HG03439 (cell line): ENCODE measurements at regions not wholly inside any gene's neighbourhood (a gene's known extent, or its start where the extent isn't known, plus 50 kb on each side); places are given as distances from the start of the nearest gene placed in this dataset.

Experiments used
- ATAC-seq: cut with Tn5 transposase; IDR thresholded peaks from one replicate; pipeline ENCODE4 v1.9.1; 2021; ENCODE audit warnings: mild to moderate bottlenecking, moderate library complexity; ENCODE audit not compliant: unreplicated experiment

DNA sequence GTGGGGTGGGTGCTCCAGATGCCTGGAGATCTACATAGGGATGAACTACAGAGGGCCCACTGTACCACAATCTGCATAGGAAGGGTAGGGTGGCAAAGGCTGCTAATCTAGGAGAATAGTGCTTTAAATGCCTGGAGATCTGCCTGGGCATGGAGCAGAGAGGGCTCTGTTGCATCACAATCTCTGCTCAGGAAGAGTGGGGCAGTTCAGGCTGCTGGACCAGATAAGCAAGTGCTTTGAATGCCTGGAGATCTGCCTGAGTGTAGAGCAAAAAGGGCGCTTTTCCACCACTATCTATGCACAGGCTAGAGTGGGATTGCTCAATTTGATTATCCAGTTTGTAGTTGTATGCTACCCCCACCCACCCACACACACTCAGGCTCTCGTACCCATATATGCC, 886.3 kb upstream of the SEL1L start:
- ATAC-seq: no peak

DNA sequence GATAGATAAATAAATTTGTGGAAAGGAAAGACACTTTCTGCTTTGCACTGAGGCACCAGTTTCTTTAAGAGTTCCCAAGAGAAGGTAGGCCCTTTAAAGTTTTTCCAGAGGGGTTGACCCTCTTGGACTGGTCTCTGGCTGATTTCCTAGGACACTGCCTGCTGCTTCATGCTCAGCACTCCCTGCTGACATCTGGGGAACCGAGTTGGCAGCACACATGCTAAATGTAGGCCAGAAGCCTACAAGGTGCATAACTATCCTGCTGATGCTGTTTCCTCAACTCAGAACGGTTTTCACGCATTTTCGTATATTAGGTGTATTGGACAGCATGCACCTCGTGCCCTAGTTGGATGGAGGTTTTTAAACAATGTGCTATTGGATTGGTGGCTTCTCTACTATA, 887.2 kb upstream of the SEL1L start:
- ATAC-seq: no peak

DNA sequence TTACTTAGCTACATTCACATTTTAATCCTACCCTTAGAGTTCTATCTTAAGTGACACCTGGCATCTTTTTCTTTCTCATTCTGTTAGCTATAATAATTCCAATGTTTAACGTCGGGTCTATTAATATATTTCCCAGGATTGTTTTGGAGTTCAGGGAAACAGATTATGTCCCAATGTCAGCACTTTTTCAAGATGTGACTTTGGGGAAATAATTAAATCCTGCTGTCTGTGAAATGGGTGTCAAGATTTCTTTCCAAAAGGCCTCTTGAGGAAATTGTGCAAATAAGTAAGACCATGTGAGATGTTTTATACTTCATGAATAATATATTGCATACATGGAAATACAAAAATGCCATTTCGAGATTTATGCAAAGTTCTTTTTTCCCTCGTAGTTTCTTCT, 887.6 kb upstream of the SEL1L start:
- no peak for ATAC-seq

DNA sequence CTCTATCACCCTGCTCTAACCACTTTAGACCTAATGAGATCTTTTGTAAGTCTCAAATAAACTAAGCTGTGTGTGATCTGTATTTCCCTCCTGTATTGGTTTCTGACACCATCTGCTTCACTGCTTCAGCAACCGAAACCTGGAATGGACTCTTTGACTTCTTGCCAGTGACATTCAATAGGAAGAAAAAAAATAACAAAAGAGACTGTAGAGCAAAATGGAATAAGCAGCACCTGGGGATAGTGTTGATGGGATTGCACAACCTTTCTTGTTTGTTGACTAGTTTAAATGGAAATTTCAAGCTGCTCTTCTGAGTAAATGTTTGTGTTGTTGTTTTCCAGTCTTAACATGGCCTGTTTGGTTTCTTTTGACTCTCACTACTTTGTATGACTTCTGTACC, 888.6 kb upstream of the SEL1L start:
- ATAC-seq: no peak

DNA sequence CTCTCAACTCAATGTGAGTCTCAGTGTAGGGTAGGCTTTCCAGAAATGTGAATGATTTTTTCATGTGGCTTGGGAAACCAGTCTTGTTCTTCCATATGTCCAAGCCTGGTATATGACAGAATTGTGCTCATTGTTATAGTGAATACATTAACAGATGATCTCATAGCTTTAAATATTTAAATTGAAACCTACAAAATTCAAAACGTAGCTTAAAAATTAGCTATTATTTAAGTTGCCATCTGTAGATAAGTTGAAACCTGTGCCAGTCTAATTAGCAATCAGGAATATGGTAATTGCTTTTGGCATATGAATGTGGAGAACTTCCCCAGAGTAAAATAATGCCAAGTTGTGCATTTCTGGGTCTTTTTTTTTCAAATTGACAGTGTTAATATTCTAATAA, 891.6 kb upstream of the SEL1L start:
- ATAC-seq: no peak

- no peak for ATAC-seq
Measured at GRCh38 chr14:82431031-82431430, 897.4 kb upstream of the SEL1L start.

DNA sequence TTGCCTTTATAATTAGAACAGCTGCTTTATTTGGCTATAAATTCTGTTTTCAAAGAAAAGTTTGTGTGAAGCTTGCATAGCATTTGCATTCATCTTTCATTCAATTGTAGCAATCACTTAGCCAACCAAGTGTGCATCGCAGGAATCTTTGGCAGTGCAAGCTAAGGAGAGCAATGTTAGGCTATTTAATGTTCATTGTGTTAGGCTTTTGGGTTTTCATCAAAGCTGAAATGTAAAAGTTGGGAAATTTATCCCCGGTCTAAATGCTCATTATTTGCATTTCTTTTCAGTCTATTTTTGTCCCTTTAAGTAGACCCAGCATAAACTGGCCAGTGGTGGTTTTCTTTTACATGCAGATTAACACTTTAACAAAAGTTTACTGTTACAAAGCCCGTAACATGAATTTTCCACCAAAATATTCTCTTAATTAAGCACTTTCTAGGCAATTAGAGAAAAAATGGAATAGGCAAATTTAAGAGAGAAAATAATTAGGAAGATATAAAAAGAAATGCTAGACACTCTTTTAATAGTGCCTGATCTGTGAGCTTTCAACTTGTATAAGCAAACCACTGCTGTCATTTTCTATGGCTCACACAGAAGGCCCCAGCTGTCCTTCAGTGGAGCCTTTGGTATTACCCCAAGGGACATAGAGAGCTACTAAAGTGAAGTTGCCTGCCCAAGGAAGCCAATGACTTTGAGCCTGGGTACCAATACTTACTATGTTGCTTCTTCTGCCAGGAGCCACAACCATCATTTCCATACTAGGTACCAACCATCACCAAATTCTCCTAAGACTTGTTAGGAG, 898.9 kb upstream of the SEL1L start:
- ATAC-seq: no peak

DNA sequence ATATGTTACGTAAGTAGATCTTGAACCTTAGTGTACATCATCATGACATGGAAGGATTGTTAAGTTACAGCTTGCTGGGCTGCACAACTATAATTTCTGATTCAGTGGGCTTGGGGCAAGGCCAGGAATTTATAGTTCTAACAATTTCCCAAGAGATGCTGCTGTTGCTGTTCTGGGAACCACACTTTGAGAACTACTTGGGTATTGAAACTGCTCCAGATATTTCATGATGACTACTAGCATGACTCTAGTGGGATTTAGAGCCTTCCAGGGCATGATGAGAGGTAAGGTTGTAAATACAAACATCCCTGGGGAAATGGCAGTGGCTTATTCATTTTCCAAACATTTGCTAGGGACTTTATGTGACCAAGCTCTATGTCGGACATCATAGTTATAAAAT, 904.8 kb upstream of the SEL1L start:
- ATAC-seq: no peak

GRCh38 chr14:82441270-82441669, 907.6 kb upstream of the SEL1L start:
- no peak for ATAC-seq

DNA sequence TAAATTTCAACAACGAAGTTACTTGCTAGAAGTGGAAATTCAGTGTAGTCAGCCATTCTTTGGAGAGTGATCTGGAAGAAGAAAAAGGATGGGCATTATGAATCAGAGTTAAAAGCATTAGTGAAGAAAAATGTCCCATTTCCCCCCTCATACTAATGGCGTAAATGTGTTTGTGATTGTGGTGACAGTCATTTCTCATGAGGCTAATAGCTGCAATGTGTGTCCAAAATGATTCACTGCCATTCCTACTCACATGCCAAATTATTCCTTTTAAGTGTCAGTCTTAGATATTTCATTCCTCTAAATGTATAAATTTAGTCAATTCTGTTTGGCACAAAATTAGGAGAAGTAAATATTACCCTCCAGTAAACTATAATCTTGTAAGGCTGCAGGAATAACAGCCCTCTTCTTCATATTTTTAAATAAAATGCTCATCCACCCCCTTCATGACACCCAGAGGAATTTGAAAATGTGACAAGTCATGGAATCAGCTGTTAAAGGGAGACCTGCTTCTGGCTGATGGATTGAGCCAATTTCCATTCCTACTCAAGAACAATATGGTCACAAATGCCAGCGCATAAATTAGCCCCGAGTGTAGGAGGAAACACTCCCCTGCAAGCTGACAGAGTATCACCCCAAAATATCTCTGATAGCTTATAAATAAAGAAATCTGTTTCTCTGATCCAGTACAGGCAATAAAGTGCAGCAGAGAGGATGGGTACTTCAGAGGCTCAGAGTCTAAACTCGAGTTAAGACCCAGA, 912.3 kb upstream of the SEL1L start:
- ATAC-seq: no peak

DNA sequence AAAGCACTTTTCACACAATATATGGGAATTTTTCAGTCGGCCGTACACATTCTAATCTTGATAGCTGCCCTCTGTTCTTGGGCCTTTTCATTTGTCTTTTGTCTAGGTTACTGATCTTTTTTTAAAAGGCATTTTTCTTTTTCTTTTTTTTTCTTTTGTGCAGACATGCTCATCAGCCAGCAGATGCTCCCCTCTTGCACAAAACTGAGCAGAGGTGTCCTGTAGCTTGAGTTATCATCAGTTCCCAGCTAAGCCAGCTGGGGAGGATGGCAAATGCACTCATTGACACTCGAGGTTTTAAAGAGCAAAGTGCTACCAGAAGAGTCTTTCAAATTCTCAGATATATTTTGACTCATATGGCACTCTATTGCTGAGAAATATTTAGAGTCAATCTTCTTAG, 913.9 kb upstream of the SEL1L start:
- ATAC-seq: no peak

DNA sequence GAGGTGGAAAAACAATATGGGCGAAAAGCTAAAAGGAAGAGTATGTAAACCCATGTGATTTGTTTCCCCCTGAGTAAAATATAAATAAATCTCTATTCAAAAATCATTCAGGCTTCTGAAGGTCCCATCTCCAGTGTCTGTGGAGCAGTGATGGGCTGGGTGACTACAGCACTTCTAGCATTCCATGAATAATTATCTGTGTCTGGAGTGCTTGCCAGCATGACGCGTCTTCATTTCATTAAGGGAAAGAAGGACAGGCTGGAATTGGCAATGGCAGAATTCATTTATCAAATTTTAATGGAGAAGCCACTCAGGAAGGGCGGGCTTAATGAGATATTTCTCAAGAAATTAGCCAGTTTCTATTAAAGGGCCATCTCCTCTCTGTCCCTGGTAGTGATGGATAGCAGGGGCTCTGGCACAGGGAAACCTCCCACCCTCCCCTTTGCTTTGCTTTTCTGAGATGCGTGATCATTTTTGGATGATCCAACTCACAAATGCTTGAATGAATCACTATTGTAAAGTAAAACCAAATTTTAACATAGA, 916.3 kb upstream of the SEL1L start:
- ATAC-seq: no peak

DNA sequence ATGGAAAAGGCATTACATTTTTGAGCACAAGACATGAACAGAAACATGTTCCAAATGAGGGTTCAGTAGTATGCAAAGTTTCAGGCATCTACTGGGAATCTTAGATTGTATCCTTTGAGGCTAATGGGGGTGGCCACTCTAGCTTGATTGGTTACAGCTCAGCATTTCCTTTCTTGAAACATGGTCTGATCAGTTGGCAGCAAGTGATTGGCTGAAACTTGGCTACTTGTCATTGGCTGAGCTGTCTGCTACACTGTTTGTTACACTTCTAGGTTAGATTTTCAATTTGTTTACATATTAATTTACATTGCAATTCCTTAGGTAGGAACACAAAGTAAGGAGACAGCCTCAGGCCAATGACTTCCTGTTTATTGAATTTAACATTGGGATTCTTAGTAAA, 918.0 kb upstream of the SEL1L start:
- ATAC-seq: no peak

- ATAC-seq: no peak
Measured at GRCh38 chr14:82482345-82482744, 948.7 kb upstream of the SEL1L start.

DNA sequence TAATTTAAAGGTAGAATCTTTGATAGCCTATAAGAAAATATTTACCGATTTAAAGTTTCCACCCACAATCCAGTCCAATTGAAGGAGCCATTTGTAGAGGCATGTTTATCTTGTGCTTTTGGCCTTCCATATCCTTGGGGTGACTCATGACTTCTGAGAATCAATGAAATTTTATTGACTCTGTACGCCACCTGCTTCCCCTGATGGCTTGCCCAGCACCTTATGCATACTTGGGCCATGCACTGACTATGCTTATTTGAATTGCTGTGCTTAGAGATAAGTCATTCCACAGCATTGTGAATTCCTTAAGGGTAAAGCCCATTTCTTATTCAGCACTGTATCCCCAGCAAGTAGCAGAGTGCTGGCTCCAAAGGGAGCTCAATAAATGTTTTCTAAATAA, 954.8 kb upstream of the SEL1L start:
- ATAC-seq: no peak

DNA sequence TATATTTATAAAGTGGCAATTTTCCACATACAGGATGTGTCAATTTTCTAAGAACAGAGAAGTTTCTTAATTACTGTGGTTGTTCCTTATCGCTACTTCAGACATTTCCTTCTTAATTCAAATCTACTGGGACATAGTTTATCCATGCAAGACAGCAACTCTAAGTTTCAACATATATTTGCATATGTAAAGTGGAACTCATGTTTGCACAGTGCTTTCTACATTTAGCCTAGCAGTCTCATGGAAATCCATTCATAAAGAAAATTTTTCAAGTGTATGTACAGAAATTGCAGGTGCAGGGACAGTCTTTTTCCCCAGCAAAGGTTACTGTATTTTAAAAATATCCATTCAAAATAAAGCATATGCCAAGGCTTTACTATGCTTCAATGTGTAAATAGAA, 956.7 kb upstream of the SEL1L start:
- no peak for ATAC-seq

DNA sequence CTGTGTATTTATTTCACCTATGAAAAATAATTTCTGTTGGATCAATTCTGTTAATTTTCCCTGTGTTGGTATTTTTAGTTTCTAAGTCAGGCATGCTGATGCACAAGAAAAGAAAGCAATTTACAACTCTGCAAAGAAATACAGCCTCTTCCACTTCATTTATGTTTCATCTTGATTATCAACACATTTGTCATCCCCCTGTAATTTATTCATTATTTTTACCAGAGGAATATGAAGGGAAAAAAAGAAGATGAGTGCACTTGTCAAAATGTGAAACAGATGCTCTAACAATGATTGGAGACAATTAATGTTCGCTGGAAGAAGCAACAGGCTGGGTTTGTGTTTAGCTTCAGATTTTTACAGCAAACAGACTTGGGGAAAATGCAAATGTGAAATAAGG, 958.5 kb upstream of the SEL1L start:
- ATAC-seq: no peak

GRCh38 chr14:82500222-82500621, 966.6 kb upstream of the SEL1L start:
- no peak for ATAC-seq

- ATAC-seq: no peak
Measured at GRCh38 chr14:82501554-82501953, 967.9 kb upstream of the SEL1L start.

DNA sequence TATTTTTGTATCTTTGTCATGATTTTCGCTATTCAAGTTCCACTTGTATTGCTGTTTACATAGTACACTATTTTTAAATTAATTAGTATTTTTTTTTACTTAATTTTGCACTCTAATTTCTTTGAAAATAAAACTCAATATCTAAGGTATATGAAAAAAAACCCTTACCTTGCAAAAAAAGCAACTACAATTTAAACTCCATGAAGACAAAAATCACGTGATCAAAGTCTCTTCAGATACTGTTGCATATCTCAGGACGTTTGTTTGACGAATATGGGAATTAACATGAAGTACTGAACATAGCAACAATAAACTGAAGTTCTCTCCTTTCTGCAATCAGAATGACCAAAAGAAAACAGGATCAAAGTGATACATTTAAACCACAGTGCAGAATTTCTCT, 968.4 kb upstream of the SEL1L start:
- no peak for ATAC-seq

DNA sequence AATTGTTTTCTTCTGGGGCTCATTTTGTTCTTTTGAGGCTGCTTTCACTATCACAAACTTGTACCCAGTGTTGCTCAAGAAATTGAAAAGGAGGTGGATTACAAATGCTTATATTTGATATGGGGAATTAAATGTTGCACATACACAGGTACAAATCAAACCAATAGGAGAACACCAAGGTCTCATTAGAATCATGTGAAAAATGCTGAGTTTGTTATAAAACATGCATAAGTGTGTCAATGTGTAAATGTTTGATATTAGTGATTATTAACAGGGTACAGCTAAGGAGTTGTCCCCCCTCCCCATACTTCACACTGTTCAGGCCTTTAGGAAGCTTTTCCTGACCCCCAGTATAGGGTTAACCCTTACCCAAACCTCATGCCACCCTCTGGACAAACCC, 971.2 kb upstream of the SEL1L start:
- ATAC-seq: no peak

GRCh38 chr14:82510007-82510406, 976.4 kb upstream of the SEL1L start:
- ATAC-seq: no peak
